Limb (tissue), 2 donors: ENCODE measurements at regions not wholly inside any gene's neighbourhood (a gene's known extent, or its start where the extent isn't known, plus 50 kb on each side); places are given as distances from the start of the nearest gene placed in this dataset.

Source experiments
- DNase-seq, 2 donors: peaks; one replicate each; pipeline ENCODE4 v3.0.0-alpha.2; 2016; ENCODE audit errors: extremely low spot score in 2 of 2

GRCh38 chr2:76320716-76321115 lies 610.0 kb upstream of the GCFC2 start:
- no peak for DNase-seq

- peak in 1 of 2 donors; percentile 21 for DNase-seq
Observed at GRCh38 chr2:76318848-76319360, 608.2 kb upstream of the GCFC2 start.

GRCh38 chr2:76316691-76317090 lies 606.0 kb upstream of the GCFC2 start:
- DNase-seq: no peak

- no peak for DNase-seq
Observed at GRCh38 chr2:76314271-76315020, 603.7 kb upstream of the GCFC2 start.

- no peak for DNase-seq
Observed at GRCh38 chr2:76312236-76312635, 601.5 kb upstream of the GCFC2 start.

- no peak for DNase-seq
Observed at GRCh38 chr2:76311728-76312127, 601.0 kb upstream of the GCFC2 start.

- peak in 1 of 2 donors; percentile 51 for DNase-seq
Observed at GRCh38 chr2:76310894-76311633, 600.3 kb upstream of the GCFC2 start.

- no peak for DNase-seq
Observed at GRCh38 chr2:76307495-76307894, 596.8 kb upstream of the GCFC2 start.

GRCh38 chr2:76298041-76298440 lies 587.3 kb upstream of the GCFC2 start:
- DNase-seq: no peak

- no peak for DNase-seq
Observed at GRCh38 chr2:76296438-76296837, 585.7 kb upstream of the GCFC2 start.

- no peak for DNase-seq
Observed at GRCh38 chr2:76295762-76296161, 585.0 kb upstream of the GCFC2 start.

GRCh38 chr2:76288598-76288997 lies 577.9 kb upstream of the GCFC2 start:
- DNase-seq: no peak

- no peak for DNase-seq
Observed at GRCh38 chr2:76288146-76288545, 577.4 kb upstream of the GCFC2 start.

GRCh38 chr2:76283350-76283749 lies 572.6 kb upstream of the GCFC2 start:
- no peak for DNase-seq

- DNase-seq: no peak
Observed at GRCh38 chr2:76281156-76281841, 570.6 kb upstream of the GCFC2 start.

- no peak for DNase-seq
Observed at GRCh38 chr2:76280686-76281085, 570.0 kb upstream of the GCFC2 start.

GRCh38 chr2:76279142-76279541 lies 568.4 kb upstream of the GCFC2 start:
- DNase-seq: no peak

GRCh38 chr2:76275788-76276187 lies 565.1 kb upstream of the GCFC2 start:
- no peak for DNase-seq

- no peak for DNase-seq
Observed at GRCh38 chr2:76274676-76275075, 564.0 kb upstream of the GCFC2 start.

GRCh38 chr2:76274160-76274559 lies 563.4 kb upstream of the GCFC2 start:
- DNase-seq: no peak

- no peak for DNase-seq
Observed at GRCh38 chr2:76270096-76270710, 559.5 kb upstream of the GCFC2 start.
